ENCODE measurements at regions not wholly inside any gene's neighbourhood (a gene's known extent, or its start where the extent isn't known, plus 50 kb on each side); places are given as distances from the start of the nearest gene placed in this dataset.
"Not testable (repeated sequence)": the region's sequence is repeated elsewhere in the genome, so short reads cannot be mapped to it uniquely, and the experiment has no call there.

DNA sequence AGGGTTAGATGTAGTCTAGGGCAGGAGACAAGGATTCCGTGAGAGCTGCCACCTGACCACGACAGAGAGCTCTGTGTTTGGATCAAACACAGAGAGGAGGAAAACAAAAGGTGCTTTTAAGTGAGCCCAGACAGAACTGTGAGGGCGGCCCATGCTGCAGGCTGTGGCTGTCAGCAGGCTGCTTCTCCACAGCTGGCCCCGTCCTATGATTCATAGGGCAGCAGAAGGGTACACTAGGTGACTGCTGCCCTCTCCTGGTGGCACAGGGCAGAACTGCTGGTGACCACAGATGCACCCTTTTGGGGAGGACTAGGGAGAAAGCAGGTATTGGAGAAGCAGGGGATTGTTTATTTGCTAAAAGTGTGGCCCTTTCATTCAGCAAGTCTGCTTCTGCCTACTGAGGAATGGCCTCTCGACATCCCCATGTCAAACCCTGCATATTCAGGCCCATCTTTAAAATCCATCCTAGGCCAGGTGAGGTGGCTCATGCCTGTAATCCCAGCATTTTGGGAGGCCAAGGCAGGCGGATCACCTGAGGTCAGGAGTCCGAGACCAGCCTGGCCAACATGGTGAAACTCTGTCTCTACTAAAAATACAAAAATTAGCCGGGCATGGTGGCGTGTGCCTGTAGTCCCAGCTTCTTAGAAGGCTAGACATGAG lies 234.4 kb upstream of the FRG2C start:
- TF ChIP-seq, protein P1, sequence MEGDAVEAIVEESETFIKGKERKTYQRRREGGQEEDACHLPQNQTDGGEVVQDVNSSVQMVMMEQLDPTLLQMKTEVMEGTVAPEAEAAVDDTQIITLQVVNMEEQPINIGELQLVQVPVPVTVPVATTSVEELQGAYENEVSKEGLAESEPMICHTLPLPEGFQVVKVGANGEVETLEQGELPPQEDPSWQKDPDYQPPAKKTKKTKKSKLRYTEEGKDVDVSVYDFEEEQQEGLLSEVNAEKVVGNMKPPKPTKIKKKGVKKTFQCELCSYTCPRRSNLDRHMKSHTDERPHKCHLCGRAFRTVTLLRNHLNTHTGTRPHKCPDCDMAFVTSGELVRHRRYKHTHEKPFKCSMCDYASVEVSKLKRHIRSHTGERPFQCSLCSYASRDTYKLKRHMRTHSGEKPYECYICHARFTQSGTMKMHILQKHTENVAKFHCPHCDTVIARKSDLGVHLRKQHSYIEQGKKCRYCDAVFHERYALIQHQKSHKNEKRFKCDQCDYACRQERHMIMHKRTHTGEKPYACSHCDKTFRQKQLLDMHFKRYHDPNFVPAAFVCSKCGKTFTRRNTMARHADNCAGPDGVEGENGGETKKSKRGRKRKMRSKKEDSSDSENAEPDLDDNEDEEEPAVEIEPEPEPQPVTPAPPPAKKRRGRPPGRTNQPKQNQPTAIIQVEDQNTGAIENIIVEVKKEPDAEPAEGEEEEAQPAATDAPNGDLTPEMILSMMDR (conservative IDR thresholded peaks at IDR 0.05 in 1 of 2, IDR thresholded peaks at IDR 0.05 in 1 of 2; ENCODE audit: low read depth in 1 of 2, low read length in 2 of 2) = peak; percentile 67 to 68
- not testable (repeated sequence) for TF ChIP-seq EZH2 (IDR thresholded peaks at IDR 0.05; ENCODE audit: low read length, missing control alignments)

All from fibroblast of lung (primary cell).